ENCODE measurements at regions not wholly inside any gene's neighbourhood (a gene's known extent, or its start where the extent isn't known, plus 50 kb on each side); places are given as distances from the start of the nearest gene placed in this dataset.

DNA sequence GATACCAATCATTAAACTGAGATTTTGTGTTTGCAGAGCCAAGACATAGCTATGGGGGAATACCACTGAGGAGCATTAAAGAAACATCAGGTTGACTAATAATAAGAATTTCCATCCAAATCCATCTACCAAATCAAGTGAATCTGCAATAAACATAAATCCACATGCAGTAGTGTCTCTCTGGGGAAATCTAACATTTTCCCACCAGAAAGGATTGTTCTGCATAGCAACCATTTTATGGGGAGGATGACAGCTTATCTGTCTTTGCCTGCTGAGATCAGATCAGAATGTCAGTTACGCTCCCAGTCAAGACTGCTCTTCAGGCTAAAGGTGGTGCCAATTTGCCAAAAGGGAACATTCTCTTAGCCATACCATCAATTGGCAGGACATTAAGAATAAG, 1098.9 kb upstream of the CHAC2 start:
- TF ChIP-seq, protein P1, sequence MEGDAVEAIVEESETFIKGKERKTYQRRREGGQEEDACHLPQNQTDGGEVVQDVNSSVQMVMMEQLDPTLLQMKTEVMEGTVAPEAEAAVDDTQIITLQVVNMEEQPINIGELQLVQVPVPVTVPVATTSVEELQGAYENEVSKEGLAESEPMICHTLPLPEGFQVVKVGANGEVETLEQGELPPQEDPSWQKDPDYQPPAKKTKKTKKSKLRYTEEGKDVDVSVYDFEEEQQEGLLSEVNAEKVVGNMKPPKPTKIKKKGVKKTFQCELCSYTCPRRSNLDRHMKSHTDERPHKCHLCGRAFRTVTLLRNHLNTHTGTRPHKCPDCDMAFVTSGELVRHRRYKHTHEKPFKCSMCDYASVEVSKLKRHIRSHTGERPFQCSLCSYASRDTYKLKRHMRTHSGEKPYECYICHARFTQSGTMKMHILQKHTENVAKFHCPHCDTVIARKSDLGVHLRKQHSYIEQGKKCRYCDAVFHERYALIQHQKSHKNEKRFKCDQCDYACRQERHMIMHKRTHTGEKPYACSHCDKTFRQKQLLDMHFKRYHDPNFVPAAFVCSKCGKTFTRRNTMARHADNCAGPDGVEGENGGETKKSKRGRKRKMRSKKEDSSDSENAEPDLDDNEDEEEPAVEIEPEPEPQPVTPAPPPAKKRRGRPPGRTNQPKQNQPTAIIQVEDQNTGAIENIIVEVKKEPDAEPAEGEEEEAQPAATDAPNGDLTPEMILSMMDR (conservative IDR thresholded peaks at IDR 0.05): no peak
- TF ChIP-seq EZH2 (IDR thresholded peaks at IDR 0.05; ENCODE audit: low read depth): no peak

Data from PC-9 (cell line).